IMR-90 (cell line): ENCODE measurements at regions not wholly inside any gene's neighbourhood (a gene's known extent, or its start where the extent isn't known, plus 50 kb on each side); places are given as distances from the start of the nearest gene placed in this dataset.

ENCODE experiments used
- BHLHE40 ChIP-seq: fragments of 150-350 bp; IDR thresholded peaks from 2 replicates; pipeline ENCODE4 v1.6.1; 2016; ENCODE audit warnings: mild to moderate bottlenecking, low read depth, low read length
- POLR2A ChIP-seq: IDR thresholded peaks from 2 replicates; pipeline ENCODE4 v1.6.1; 2012; ENCODE audit warnings: mild to moderate bottlenecking, low read depth, low read length

DNA sequence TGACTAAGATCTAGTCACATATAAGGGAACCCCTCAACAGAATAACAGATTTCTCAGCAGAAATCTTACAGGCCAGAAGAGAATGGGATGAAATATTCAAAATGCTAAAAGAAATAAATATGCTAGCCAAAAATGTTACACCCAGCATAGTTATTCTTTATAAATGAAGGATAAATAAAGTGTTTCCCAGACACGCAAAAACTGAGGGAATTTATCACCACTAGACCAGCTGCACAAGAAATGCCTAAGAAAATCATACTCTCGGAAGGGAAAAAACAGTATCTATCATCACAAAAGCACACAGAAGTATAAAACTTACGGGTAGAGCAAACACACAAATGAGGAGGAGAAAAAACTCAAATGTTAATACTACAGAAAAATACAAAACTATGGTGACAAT, 162.1 kb downstream of the HHIP start:
- TF ChIP-seq BHLHE40 = no peak
- no peak for TF ChIP-seq POLR2A
